ENCODE measurements at regions not wholly inside any gene's neighbourhood (a gene's known extent, or its start where the extent isn't known, plus 50 kb on each side); places are given as distances from the start of the nearest gene placed in this dataset.

DNA sequence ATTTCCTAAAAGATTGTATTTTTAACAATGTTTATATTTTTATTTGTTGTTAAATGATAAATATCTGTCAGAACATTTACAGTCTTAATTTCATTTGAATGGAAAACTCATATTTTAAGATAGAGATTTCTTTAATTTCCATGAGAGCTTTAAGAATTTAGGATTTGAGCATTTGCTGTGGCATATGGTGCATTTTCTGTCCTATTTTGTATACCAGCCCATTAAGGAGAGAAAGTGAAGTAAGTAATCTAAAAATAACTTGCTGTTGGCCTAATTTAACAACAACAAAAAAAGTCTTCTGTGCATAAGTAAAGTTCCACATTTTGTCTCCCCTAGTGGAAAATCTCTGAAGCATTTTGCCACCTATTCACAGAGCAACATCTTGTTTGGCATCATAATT, 190.9 kb upstream of the PPP1R3A start:
- TF ChIP-seq, protein P1, sequence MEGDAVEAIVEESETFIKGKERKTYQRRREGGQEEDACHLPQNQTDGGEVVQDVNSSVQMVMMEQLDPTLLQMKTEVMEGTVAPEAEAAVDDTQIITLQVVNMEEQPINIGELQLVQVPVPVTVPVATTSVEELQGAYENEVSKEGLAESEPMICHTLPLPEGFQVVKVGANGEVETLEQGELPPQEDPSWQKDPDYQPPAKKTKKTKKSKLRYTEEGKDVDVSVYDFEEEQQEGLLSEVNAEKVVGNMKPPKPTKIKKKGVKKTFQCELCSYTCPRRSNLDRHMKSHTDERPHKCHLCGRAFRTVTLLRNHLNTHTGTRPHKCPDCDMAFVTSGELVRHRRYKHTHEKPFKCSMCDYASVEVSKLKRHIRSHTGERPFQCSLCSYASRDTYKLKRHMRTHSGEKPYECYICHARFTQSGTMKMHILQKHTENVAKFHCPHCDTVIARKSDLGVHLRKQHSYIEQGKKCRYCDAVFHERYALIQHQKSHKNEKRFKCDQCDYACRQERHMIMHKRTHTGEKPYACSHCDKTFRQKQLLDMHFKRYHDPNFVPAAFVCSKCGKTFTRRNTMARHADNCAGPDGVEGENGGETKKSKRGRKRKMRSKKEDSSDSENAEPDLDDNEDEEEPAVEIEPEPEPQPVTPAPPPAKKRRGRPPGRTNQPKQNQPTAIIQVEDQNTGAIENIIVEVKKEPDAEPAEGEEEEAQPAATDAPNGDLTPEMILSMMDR (IDR thresholded peaks at IDR 0.05), result no peak
- TF ChIP-seq ZFX (IDR thresholded peaks at IDR 0.05; ENCODE audit: borderline replicate concordance), result no peak
